HG03139 (cell line): ENCODE measurements at regions not wholly inside any gene's neighbourhood (a gene's known extent, or its start where the extent isn't known, plus 50 kb on each side); places are given as distances from the start of the nearest gene placed in this dataset.

Experiments used
- ATAC-seq: cut with Tn5 transposase; IDR thresholded peaks from one replicate; pipeline ENCODE4 v1.9.1; 2021; ENCODE audit not compliant: unreplicated experiment

GRCh38 chr9:13762209-13762608 is 482.7 kb upstream of the MPDZ start:
- no peak for ATAC-seq

- ATAC-seq, result no peak
Observed at GRCh38 chr9:13759551-13759950, 480.1 kb upstream of the MPDZ start.

GRCh38 chr9:13758936-13759335 is 479.4 kb upstream of the MPDZ start:
- ATAC-seq, result no peak

- ATAC-seq, result no peak
Observed at GRCh38 chr9:13756943-13757342, 477.5 kb upstream of the MPDZ start.

GRCh38 chr9:13755551-13755950 is 476.1 kb upstream of the MPDZ start:
- no peak for ATAC-seq

- no peak for ATAC-seq
Observed at GRCh38 chr9:13750639-13751038, 471.1 kb upstream of the MPDZ start.

- ATAC-seq, result no peak
Observed at GRCh38 chr9:13750061-13750460, 470.6 kb upstream of the MPDZ start.

GRCh38 chr9:13746876-13747275 is 467.4 kb upstream of the MPDZ start:
- ATAC-seq, result no peak

- ATAC-seq, result no peak
Observed at GRCh38 chr9:13744261-13744901, 464.9 kb upstream of the MPDZ start.

GRCh38 chr9:13737885-13738284 is 458.4 kb upstream of the MPDZ start:
- ATAC-seq, result no peak

GRCh38 chr9:13735181-13735580 is 455.7 kb upstream of the MPDZ start:
- ATAC-seq, result no peak

- ATAC-seq, result no peak
Observed at GRCh38 chr9:13734601-13735000, 455.1 kb upstream of the MPDZ start.

GRCh38 chr9:13732290-13732689 is 452.8 kb upstream of the MPDZ start:
- ATAC-seq, result no peak

- no peak for ATAC-seq
Observed at GRCh38 chr9:13731637-13732036, 452.1 kb upstream of the MPDZ start.

GRCh38 chr9:13729955-13730354 is 450.5 kb upstream of the MPDZ start:
- ATAC-seq, result no peak

GRCh38 chr9:13728917-13729811 is 449.7 kb upstream of the MPDZ start:
- ATAC-seq, result no peak

- ATAC-seq, result no peak
Observed at GRCh38 chr9:13728131-13728530, 448.6 kb upstream of the MPDZ start.

GRCh38 chr9:13726746-13727145 is 447.3 kb upstream of the MPDZ start:
- ATAC-seq, result no peak

- ATAC-seq, result no peak
Observed at GRCh38 chr9:13725516-13725915, 446.0 kb upstream of the MPDZ start.

GRCh38 chr9:13721481-13722235 is 442.2 kb upstream of the MPDZ start:
- ATAC-seq, result no peak

GRCh38 chr9:13719981-13720676 is 440.6 kb upstream of the MPDZ start:
- no peak for ATAC-seq
